ENCODE measurements at regions not wholly inside any gene's neighbourhood (a gene's known extent, or its start where the extent isn't known, plus 50 kb on each side); places are given as distances from the start of the nearest gene placed in this dataset.
"Not testable (repeated sequence)": the region's sequence is repeated elsewhere in the genome, so short reads cannot be mapped to it uniquely, and the experiment has no call there.

DNA sequence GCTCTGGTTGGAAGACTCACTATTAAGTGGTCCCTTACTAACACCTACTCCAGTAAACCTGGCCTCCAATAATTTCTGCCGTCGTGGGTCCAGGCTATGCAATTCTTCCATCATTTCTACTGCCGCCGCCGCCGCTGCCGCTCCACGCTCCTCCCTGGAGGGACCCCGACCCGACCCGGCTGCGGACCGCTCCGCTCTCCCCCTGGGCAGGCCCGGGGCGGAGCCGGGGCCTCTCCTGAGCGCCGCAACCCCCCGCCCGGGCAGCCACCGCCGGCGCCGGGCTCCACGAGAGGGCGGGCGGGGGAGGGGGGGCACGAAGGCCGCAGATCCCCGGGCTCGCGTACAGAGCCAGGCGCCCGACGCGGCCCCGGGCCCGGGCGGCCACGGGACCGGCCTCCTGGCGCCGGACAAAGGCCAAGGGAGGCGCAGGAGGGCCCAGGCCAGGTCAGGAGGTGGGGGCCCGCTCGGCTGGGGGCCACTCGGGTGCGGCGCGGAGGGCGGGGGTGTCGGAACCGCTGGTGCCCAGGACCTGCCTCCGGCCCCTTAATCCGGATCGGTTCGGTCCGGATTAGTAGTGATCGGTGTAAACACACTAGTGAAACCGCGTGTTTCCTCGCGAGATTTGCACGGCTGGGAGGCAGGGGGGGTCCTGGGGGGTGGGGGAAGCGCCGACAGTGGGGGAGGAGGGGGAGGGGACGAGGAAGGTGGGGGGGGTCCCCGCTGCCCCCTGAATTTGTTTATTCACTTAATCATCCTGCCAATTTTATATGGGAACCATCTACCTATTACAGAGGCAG, 215.1 kb upstream of the CCL2 start:
- not testable (repeated sequence) for DNase-seq

DNA sequence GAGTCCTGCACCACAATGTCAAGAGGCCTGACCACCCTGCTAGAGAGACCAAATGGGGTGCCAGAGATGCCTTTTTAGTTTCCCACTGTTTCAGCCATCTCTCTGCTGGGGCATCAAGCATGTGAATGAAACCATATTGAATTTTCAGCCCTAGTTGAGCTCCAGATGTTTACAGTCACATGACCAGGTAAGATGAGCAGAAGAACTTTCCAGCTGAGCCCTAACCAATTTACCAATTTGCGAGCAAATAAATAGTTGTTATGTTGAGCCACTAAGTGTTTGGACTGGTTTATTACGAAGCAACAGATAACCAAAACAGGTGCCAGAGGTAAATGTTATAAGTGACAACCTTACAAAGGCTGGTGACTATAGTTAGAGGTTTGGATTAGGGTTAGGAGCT, 209.1 kb upstream of the CCL2 start:
- no peak for DNase-seq

DNA sequence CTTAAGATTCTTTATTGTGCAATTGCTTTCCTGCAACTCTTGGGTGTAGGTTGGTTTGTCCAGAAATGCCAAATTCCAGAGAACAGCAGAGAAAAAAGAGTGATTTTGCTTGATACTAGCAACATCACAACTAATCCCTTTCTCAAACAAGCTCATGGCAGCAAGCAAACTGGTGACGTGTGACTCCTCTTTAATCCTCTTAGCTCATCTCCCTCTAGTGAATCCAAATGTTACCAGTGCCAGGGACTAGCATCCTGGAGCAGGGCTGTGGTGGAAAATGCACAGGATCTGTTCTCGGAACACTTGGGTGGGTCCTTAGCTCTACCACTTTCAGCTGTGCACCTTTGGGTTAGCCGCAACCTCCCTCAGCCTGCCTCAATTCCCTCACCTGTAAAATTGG, 204.0 kb upstream of the CCL2 start:
- no peak for DNase-seq

DNA sequence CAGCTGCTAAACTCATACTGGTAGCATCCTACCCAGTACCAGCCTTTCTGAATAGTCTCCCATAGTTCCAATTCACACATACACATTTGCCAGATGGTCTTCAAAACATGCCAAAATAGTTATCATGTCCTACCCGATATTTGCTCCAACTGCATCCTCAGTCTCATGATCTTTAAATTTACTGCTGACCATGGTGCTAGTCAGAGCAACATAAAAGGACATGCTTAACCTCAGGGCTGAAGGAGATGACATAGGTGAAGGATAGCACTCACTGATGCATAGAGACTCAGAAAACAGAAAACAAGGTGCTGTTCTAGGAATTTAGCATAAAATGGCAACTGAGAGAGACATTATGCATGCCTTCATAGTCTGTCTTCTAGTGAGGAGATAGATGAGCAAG, 200.6 kb upstream of the CCL2 start:
- no peak for DNase-seq

DNA sequence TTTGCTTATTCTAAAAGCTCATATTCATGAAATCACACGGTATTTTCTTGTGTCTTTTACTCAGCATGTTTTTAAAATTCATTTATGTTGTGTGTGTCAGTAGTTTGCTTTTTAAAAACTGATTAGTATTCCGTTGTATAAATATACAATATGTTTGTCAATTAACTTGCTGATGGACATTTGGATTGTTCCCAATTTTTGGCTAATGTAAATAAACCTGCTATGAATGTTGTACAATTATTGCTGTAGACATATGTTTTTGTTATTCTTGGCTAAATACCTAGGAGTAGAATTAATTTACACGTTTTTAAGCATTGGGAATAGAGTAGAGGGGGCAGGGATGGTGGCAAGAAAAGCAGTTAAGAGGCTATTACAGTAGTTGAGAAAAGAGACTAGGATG, 199.5 kb upstream of the CCL2 start:
- DNase-seq, result no peak

DNA sequence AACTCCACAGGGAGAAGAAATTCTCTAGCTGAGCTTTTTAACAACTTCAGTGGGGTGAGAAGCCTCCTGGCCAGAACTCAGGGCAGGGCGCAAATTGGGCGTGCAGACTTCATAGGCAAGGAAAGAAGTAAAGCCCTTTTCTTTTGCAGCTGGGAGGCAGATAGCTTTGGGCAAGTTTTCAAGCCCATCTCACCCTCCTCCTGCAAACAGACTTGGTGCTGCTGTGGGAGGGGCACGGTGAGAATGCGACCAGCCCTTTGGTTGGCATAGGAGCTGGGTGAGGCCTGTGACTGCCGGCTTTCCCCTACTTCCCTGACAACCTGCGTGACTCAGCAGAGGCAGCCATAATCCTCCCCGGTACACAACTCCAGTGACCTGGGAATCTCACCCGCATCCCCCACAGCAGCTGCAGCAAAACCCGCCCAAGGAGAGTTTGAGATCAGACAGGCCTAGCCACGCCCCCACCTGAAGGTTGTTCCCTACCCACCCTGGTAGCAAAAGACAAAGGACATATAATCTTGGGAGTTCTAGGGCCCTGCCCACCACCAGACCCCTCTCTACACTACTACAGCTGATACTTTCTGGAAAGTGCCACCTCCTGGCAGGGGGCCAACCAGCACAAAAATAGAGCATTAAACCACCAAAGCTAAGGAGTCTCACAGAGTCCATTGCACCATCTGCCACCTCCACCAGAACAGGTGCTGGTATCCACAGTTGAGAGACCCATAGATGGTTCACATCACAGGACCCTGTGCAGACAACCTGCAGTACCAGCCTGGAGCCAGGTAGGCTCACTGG, 195.5 kb upstream of the CCL2 start:
- no peak for DNase-seq

DNA sequence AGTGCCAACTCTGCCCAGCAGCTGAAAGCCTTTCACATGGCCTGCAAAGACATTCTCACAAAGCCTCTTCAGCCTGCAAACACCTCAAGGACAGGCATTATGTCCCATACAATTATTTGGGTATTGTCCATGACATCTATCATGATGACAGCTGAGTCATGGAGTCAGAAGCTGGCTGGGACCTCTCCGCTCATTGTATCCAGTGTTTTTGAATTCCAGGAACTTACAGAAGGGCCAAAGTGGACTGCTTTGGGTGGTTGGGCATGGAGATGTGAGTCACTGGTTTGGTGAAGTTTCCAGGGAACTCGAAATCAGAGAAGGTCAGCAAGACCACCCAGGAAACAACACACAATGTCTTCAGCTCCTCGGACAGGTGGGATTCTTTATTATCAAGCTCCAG, 188.6 kb upstream of the CCL2 start:
- DNase-seq, result no peak

DNA sequence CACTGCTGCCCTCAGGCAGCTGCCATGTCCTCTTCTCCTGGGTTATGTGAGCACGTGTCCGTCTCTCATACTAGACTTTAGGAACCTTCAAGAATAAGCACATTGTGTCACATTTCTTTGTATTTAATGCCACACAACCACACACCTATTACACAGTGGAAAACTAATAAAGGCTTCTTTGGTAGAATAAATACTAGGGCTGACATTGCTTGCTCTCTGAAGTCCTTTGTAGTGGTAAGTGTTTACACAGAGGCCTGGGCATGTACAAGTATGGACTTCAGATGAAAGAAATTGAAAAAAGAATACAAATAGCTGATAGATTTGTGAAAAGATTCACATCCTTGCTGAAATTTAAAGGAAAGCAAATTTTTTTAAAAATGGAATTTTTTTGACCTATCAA, 188.1 kb upstream of the CCL2 start:
- DNase-seq, result no peak

DNA sequence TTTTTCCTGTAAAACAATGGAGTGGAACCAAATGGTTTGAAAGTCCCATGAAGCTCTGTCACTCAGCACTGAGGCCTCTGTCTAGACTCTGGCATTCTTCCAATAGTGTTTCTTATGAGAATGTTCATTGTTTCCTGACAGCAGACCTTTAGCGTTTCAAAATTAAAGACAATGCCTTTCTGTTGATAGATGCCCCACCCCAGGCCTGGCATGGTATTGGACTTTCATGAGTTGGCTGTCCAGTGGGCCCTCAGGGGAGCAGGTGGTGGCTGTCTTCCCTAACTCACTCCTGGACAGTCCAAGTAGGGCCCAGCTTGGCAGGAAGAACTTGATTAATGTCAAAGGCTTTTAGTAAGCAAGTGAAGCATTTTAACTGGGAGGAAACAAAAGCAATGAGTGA, 186.5 kb upstream of the CCL2 start:
- DNase-seq, result no peak

DNA sequence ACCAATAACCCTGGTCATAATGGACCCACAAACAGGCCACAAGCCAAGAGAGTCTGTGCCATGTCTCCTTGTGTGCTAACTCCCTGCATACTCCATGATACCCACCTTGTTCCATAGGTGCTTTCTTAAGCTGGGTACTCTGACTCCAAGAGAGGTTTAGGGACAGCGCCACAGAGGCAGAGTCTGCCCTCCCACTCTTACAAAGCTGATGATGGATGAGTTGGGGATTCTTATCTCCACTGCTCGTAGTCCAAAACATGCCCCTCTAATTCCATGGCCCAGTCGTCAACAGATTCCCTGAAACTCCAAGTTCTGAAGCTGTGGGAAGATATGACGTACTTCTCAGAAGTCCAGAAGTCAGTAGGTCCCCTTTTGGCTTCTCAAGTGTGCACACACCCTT, 184.4 kb upstream of the CCL2 start:
- no peak for DNase-seq

DNA sequence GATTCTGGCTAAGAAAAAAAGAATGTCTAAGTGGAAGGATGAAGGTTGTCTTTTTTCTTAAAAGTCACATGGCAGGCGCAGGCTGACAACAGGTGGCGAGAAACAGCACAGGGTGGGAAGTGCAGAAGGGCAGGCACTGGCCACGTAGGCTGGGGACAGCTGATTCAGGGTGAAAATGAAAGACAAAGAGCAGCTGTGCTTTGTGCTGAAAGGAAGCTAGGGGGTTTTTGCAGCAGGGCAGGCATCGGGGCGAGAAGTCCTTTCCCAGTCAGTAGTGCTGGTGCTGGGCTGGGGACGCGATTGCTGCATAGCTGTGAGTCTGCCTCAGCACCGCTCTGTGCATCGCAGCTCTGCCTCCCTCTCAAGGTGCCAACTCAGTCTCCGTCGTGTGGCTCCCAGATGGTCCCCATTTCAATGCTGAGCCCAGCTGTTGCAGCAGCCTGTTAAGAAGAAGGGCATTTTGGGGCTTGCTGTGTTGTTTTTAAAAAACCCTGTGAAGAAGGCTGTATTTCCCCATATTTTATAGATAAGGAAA, 183.1 kb upstream of the CCL2 start:
- DNase-seq, result no peak

DNA sequence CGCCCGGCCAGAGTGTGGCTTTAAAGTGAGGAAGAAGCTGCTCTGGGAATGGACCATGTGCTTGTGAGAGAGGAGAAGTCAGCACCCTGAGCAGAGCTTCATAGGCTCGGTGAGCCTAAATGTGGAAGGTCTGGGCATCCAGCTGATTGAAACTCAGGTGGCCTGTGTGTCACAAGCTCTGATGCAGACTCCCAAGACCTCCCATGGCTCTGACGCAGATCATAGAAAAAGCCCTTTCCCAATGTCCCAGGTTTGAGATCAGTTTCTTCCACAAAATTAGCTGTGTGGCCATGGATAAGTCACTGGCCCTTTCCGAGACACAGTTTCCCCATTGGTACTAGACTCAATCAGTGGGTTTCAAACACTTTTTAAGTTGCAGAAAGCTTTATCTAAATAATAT, 180.0 kb upstream of the CCL2 start:
- no peak for DNase-seq

DNA sequence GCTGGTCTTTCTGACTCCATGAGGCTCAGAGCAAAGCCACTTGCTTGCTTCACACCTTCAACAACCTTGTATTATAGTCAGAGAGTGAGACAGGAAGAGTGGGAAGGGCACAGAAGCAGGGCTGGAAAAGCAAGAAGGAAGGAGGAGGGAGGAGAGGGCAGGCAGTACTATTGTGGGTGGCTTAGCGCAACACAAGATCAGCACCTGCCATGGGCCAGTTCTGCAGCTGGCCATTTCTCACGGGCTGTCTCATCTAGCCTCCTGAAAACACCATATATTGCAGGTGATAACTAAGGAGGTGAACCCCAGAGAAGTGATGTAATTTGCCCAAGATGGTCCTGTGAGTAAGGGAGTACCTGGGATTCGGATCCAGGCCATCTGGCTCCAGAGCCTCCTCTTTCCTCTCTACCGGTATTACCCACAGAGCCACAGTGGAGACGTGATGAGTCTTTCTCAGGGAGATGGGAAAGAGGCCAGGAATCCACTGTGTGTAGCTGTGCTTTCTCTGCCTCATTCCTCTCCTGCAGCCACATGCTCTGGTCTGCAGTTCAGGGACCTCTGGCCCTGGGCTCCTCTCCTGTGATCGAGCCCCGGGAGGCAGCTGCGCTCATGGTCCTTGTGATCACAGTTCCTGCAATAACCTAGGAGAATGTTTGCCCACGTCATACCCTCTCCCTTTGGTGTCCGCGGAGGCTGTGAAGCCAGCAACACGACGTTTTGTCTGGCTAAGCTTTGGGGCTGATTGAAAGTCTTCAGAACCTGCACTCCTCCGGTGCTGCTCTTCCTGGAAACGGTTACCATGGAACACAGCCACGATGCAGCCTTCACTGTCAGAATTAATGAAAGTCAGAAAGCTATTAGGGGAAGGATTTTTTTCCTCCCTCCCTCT, 178.1 kb upstream of the CCL2 start:
- no peak for DNase-seq

DNA sequence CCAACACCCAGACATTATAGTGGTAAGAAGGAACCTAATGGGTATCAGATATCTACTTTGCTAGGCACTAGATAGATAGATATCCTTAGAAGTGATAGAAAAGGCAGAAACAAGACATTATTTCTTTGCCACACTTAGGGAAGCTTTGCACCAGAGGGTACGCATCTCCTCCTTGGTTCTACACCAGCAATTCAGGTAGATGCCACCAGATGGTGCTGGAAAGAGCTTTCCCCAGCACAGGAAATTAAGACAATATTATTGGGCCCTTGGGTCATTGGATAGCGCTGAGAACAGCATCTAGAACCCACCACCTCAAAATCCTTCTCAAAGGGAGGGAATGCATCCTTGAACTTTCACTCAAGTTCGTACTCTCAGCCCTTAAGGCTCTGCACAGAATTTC, 173.8 kb upstream of the CCL2 start:
- no peak for DNase-seq

DNA sequence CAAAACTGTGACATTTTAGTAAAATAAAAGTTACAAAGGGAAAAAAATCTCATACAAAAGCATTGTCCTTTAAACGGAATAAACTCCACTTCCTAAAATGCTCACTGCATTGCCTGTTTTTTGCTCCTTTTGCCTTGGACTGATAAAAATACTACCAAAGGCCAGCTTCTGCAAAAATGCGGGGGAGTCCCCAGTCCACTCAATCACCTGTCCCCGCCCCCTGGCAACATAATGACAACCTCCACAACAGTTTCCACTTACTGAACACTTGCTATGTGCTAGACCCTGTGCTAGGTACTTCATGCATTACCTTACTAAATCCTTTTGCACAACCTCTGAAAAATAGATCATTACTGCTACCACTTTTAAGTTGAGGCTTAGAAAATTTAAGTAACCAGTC, 172.7 kb upstream of the CCL2 start:
- no peak for DNase-seq

DNA sequence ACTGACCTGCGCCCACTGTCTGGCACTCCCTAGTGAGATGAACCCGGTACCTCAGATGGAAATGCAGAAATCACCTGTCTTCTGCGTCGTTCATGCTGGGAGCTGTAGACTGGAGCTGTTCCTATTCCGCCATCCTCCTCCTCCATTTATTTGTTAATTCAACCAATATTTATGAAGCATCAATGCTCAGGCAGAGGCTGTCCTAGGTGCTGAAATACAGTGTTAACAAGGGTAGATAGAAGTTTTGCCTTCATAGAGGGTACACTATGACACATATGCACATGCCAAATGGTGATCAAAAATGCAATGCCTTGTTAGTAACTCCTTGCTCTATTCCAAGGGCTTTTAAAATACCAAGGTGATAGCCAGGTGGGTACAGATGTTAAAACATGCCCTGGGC, 166.0 kb upstream of the CCL2 start:
- DNase-seq, result not testable (repeated sequence)

DNA sequence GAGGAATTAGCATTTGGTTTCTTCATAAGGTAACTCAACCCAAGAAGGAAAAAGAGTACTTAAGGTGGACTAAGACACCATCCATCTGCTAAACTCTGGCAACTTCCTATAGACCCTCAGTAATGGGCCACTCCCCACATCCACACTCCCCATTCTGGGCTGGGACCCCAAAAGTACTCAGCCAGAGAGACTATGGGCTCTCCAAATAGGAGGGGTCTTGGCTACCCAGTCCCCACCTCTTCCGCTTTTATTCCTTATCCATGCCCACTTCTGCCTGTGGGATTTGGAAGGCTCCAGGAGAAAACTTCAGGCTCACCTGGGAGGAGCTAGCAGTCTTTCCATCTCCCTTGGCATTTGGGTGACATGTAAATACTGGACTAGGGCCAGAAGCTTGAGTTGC, 164.5 kb upstream of the CCL2 start:
- no peak for DNase-seq

DNA sequence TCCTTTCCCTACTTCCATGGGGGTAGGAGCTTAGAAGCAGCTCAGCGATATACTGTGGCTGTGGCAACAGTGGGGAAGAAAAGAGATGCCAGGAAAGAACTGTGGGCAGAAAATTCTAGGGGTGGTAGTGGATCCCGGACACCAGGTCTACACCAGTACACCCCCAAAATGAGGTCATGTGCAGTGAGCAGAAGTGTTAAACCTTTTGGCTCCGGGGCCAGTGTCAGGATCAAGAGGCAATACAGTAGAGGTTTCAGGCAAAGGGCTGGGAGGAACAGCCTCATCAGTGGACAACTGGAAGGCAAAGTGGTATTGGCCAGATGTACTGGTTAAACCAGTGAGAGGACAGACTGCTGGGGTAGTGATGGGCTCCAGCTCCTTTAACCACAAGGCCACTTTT, 163.1 kb upstream of the CCL2 start:
- no peak for DNase-seq

DNA sequence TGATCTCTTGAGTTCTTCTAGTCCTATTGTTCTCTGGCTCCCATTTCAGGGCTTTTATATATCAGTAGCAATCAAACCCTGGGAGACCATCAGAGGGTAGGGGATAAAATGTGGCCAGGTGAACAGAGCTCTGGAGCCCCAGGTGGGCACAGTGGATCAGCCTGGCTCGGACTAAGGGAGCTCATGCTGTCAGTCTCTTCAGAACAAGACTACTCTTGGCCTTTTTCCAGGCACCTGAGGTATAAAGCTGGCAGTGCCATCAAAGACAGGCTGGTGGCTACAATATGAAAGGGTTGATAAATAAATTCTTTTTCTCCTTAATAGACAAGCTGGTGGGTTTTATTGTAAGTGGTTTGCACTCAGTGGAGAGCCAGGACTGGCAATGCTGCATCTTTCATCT, 160.0 kb upstream of the CCL2 start:
- DNase-seq, result no peak

DNA sequence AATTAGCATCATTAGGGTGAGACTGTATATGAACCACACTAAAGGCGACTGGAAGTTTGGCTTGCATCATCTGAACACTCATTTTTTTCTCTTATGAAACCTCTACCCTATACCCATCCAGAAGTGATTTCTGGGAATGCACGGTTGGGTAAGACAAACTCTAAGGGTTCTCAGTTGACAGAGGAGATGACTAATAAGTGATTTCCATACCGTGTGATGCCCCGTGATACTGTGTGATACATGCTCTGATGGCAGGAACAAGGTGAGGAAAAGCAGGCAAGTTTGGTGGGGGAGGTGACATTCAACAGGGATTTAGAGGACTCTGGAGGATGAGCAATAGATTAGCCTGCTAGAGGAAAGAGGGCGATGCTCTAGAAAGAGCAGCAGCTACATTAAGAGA, 156.4 kb upstream of the CCL2 start:
- DNase-seq, result no peak

DNA sequence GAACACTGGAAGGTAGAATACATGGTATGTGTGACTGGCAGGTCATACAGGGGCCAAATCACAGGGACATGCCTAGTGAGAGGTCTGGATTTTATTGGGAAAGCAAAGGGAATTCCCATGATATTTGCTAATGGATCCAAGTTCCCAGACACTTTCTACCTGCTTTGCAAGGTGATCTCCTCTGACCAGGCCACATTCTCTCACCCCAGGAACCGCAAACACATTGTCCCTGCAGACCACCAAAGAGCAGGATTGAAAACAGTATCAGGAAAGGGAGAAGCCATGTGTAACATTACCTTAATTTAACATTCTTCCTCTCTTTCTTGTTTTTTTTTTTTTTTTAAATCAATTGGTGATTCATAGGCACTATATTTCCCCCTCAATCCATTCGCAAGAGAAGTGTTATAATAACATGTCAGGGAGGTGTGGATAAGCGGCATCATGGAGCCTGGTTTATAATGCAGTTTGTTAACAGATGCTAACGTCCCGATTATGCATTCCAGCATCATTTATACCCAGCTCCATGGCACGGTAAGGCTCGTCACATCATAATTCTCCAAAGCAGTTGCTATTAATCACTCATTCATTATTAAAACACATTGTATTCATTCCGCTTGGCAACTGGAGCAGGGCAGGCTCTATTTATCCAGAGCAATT, 155.1 kb upstream of the CCL2 start:
- no peak for DNase-seq

DNA sequence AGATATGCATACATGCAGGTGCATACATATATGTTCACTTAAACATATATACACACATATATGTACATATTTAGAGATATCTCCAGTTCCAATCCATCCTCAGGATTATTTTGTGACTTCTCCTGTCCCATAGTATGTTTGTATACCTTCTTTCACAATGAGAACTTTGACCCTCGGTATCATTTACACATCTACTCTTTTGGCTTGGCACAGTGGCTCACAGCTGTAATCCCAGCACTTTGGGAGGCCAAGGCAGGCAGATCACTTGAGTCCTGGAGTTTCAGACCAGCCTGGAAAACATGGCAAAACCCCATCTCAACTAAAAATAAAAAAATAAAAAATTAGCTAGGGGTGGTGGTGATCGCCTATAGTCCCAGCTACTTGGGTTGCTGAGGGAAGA, 148.1 kb upstream of the CCL2 start:
- DNase-seq, result no peak

DNA sequence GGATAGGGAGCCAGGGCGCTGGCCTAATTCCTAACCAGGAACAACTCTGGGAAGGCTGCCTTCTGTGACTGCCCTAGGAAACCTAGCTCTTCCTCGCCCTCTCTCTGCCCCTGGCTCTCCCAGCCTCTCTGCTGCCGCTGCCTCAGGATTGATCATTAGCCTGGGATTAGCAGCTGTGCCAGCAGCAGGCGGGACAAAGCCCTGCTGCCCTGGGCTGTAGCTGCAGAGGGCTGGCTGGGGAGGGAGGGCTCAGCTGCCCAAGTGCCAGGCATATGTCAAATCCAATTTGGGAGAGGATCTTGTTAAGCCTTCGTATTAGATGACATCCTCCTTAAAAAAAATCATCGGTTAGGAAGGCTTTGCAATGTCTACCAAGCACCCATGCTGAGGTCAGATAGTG, 144.8 kb upstream of the CCL2 start:
- no peak for DNase-seq
